Naive thymus-derived CD4-positive, alpha-beta T cell (primary cell): ENCODE measurements at regions not wholly inside any gene's neighbourhood (a gene's known extent, or its start where the extent isn't known, plus 50 kb on each side); places are given as distances from the start of the nearest gene placed in this dataset.

Source experiments
- ATAC-seq: fragments of 150-1000 bp; cut with Tn5 transposase; 2 replicates; pipeline ENCODE4 v1.10.0; 2021; ENCODE audit warnings: mild to moderate bottlenecking, moderate library complexity
- CTCF ChIA-PET: fragments of 350-600 bp; sonication (Branson Sonifier 250); formaldehyde crosslinking; loops from one replicate; lab custom pipeline; 2021; ENCODE audit warnings: antibody characterized with exemption; lab: Charles Lee
- POLR2A ChIA-PET: fragments of 350-600 bp; sonication (Branson Sonifier 250); formaldehyde crosslinking; loops from one replicate; lab custom pipeline; 2021; ENCODE audit warnings: antibody characterized with exemption, inconsistent platforms; lab: Charles Lee
- DNase-seq, 9 donors: peaks; one replicate each; pipeline versions ENCODE4 v3.0.0 to v3.0.0-alpha.2; 2020 to 2022; ENCODE audit warnings: mixed read lengths in 1 of 9
- H3K27ac ChIP-seq: one replicate; pipeline ENCODE4 v1.7.0; 2013; ENCODE audit warnings: mild to moderate bottlenecking, low read depth, low read length, moderate library complexity
- H3K27me3 ChIP-seq, 2 donors: one replicate each; pipeline ENCODE4 v1.7.0; 2013; ENCODE audit warnings: low read length in 2 of 2, mild to moderate bottlenecking in 2 of 2, moderate library complexity in 2 of 2; ENCODE audit not compliant: control insufficient read depth in 2 of 2, insufficient read depth in 2 of 2
- H3K36me3 ChIP-seq, 3 experiments: 1 replicate in 2 of 3; 2 replicates in 1 of 3; pipeline ENCODE4 v1.7.0; 2013; ENCODE audit warnings: low read length in 3 of 3, mild to moderate bottlenecking in 3 of 3, moderate library complexity in 1 of 3; ENCODE audit not compliant: insufficient read depth in 3 of 3, control insufficient read depth in 2 of 3
- H3K4me1 ChIP-seq, 2 donors: one replicate each; pipeline ENCODE4 v1.7.0; 2013; ENCODE audit warnings: low read length in 2 of 2, mild to moderate bottlenecking in 2 of 2, moderate library complexity in 1 of 2; ENCODE audit not compliant: control insufficient read depth in 2 of 2, insufficient read depth in 2 of 2
- H3K4me3 ChIP-seq: 2 replicates; pipeline ENCODE4 v1.7.0; 2013; ENCODE audit warnings: mild to moderate bottlenecking, low read length
- H3K9me3 ChIP-seq, 3 experiments: 1 replicate in 2 of 3; 2 replicates in 1 of 3; pipeline ENCODE4 v1.7.0; 2013; ENCODE audit warnings: low read length in 3 of 3; ENCODE audit not compliant: control insufficient read depth in 2 of 3
- H3K27ac Mint-ChIP-seq, 9 donors: one replicate each; pipeline ENCODE4 v1.8.0; 2020 to 2022; ENCODE audit warnings: mixed read lengths in 9 of 9, mild to moderate bottlenecking in 8 of 9, moderate library complexity in 5 of 9, inconsistent platforms in 2 of 9
- H3K27me3 Mint-ChIP-seq, 5 donors: one replicate each; pipeline ENCODE4 v1.8.0; 2021 to 2022; ENCODE audit warnings: mixed read lengths in 5 of 5, mild to moderate bottlenecking in 1 of 5
- H3K36me3 Mint-ChIP-seq, 5 donors: one replicate each; pipeline ENCODE4 v1.8.0; 2020 to 2022; ENCODE audit warnings: mixed read lengths in 5 of 5, mild to moderate bottlenecking in 3 of 5, inconsistent platforms in 1 of 5
- H3K4me1 Mint-ChIP-seq, 7 donors: one replicate each; pipeline ENCODE4 v1.8.0; 2020 to 2022; ENCODE audit warnings: mixed read lengths in 7 of 7, mild to moderate bottlenecking in 3 of 7, inconsistent platforms in 1 of 7
- H3K4me3 Mint-ChIP-seq, 10 donors: one replicate each; pipeline ENCODE4 v1.8.0; 2020 to 2022; ENCODE audit warnings: mild to moderate bottlenecking in 10 of 10, mixed read lengths in 10 of 10, moderate library complexity in 6 of 10, inconsistent platforms in 2 of 10
- H3K9me3 Mint-ChIP-seq, 11 donors: one replicate each; pipeline ENCODE4 v1.8.0; 2020 to 2022; ENCODE audit warnings: mixed read lengths in 11 of 11, mild to moderate bottlenecking in 4 of 11, inconsistent platforms in 1 of 11, moderate library complexity in 1 of 11
- intact Hi-C, 2 donors: fragments of 100-400 bp; cut with micrococcal nuclease; formaldehyde crosslinking; loops; one replicate each; pipeline ENCODE4 v1.15.1; 2023

- Mint-ChIP-seq H3K4me1 (no peaks in the 10 kb centered on the region), H3K27ac (no peak overlapping the region), H3K4me3 (no peak overlapping the region), H3K36me3 (no peaks in the 10 kb centered on the region), H3K27me3 (no peaks in the 10 kb centered on the region), H3K9me3 (peaks cover 0 to 30% (median 7%) of the 10 kb centered on the region in 11 donors)
- intact Hi-C loops, result no loop called here
- Histone ChIP-seq H3K4me3 (no peak overlapping the region), H3K27ac (no peak overlapping the region), H3K9me3 (no peaks in the 10 kb centered on the region), H3K4me1 (no peaks in the 10 kb centered on the region), H3K27me3 (no peaks in the 10 kb centered on the region), H3K36me3 (no peaks in the 10 kb centered on the region)
- CTCF ChIA-PET, result no interaction called here
- POLR2A ChIA-PET, result no interaction called here
- DNase-seq (no peak), ATAC-seq (no peak)
Measured at GRCh38 chr14:27688841-27689444, 1077.6 kb upstream of the FOXG1 start.

GRCh38 chr14:27712364-27712763 is 1054.2 kb upstream of the FOXG1 start:
- H3K9me3 Mint-ChIP-seq, result peaks cover 12 to 49% (median 25%) of the 10 kb centered on the region in 11 donors
- no peak overlapping the region for H3K4me3 ChIP-seq
- no peaks in the 10 kb centered on the region for H3K4me1 Mint-ChIP-seq
- H3K9me3 ChIP-seq, result peaks cover 0 to 5% (median 0%) of the 10 kb centered on the region in 3 experiments
- H3K27me3 ChIP-seq, result no peaks in the 10 kb centered on the region
- H3K27ac ChIP-seq, result no peak overlapping the region
- DNase-seq (no peak), ATAC-seq (no peak)
- no peaks in the 10 kb centered on the region for H3K4me1 ChIP-seq
- H3K27me3 Mint-ChIP-seq, result no peaks in the 10 kb centered on the region
- ChIA-PET CTCF (no interaction called here), POLR2A (no interaction called here)
- intact Hi-C loops, result no loop called here
- peaks cover 0 to 5% (median 0%) of the 10 kb centered on the region in 5 donors for H3K36me3 Mint-ChIP-seq
- H3K36me3 ChIP-seq, result no peaks in the 10 kb centered on the region
- H3K27ac Mint-ChIP-seq, result no peak overlapping the region
- H3K4me3 Mint-ChIP-seq, result no peak overlapping the region

GRCh38 chr14:27715561-27715960 is 1051.0 kb upstream of the FOXG1 start:
- DNase-seq (no peak), ATAC-seq (no peak)
- intact Hi-C loops, result no loop called here
- Histone ChIP-seq H3K27me3 (no peaks in the 10 kb centered on the region), H3K4me1 (no peaks in the 10 kb centered on the region), H3K27ac (no peak overlapping the region), H3K4me3 (no peak overlapping the region), H3K36me3 (no peaks in the 10 kb centered on the region), H3K9me3 (peaks cover 0 to 5% (median 0%) of the 10 kb centered on the region in 3 experiments)
- CTCF ChIA-PET, result no interaction called here
- Mint-ChIP-seq H3K4me1 (no peaks in the 10 kb centered on the region), H3K4me3 (no peak overlapping the region), H3K27ac (no peak overlapping the region), H3K27me3 (no peaks in the 10 kb centered on the region), H3K9me3 (peaks cover 13 to 47% (median 30%) of the 10 kb centered on the region in 11 donors), H3K36me3 (peaks cover 0 to 5% (median 0%) of the 10 kb centered on the region in 5 donors)
- POLR2A ChIA-PET, result no interaction called here

GRCh38 chr14:27721760-27722159 is 1044.8 kb upstream of the FOXG1 start:
- no peaks in the 10 kb centered on the region for H3K36me3 ChIP-seq
- POLR2A ChIA-PET, result no interaction called here
- no peak overlapping the region for H3K4me3 Mint-ChIP-seq
- no peak for DNase-seq
- no peaks in the 10 kb centered on the region for H3K27me3 Mint-ChIP-seq
- intact Hi-C loops, result no loop called here
- no peaks in the 10 kb centered on the region for H3K9me3 ChIP-seq
- H3K4me1 ChIP-seq, result no peaks in the 10 kb centered on the region
- H3K27ac ChIP-seq, result no peak overlapping the region
- CTCF ChIA-PET, result no interaction called here
- peaks cover 1 to 40% (median 25%) of the 10 kb centered on the region in 11 donors for H3K9me3 Mint-ChIP-seq
- H3K4me3 ChIP-seq, result no peak overlapping the region
- H3K4me1 Mint-ChIP-seq, result no peaks in the 10 kb centered on the region
- no peak for ATAC-seq
- H3K27ac Mint-ChIP-seq, result no peak overlapping the region
- no peaks in the 10 kb centered on the region for H3K27me3 ChIP-seq
- no peaks in the 10 kb centered on the region for H3K36me3 Mint-ChIP-seq

GRCh38 chr14:27725482-27725881 is 1041.1 kb upstream of the FOXG1 start:
- Mint-ChIP-seq H3K4me1 (no peaks in the 10 kb centered on the region), H3K27ac (no peak overlapping the region), H3K27me3 (no peaks in the 10 kb centered on the region), H3K36me3 (no peaks in the 10 kb centered on the region), H3K9me3 (peaks cover under 1 to 40% (median 10%) of the 10 kb centered on the region in 11 donors), H3K4me3 (no peak overlapping the region)
- Histone ChIP-seq H3K4me1 (no peaks in the 10 kb centered on the region), H3K36me3 (no peaks in the 10 kb centered on the region), H3K27me3 (no peaks in the 10 kb centered on the region), H3K27ac (no peak overlapping the region), H3K9me3 (no peaks in the 10 kb centered on the region), H3K4me3 (no peak overlapping the region)
- ChIA-PET POLR2A (no interaction called here), CTCF (no interaction called here)
- no peak for DNase-seq
- intact Hi-C loops, result no loop called here
- ATAC-seq, result no peak

- Mint-ChIP-seq H3K27me3 (no peaks in the 10 kb centered on the region), H3K27ac (no peak overlapping the region), H3K4me1 (no peaks in the 10 kb centered on the region), H3K9me3 (peaks cover under 1 to 25% (median 4%) of the 10 kb centered on the region in 11 donors), H3K36me3 (no peaks in the 10 kb centered on the region), H3K4me3 (no peak overlapping the region)
- no peaks in the 10 kb centered on the region for H3K9me3 ChIP-seq
- no peaks in the 10 kb centered on the region for H3K36me3 ChIP-seq
- H3K27ac ChIP-seq, result no peak overlapping the region
- ATAC-seq, result no peak
- H3K4me1 ChIP-seq, result no peaks in the 10 kb centered on the region
- no peak for DNase-seq
- ChIA-PET CTCF (no interaction called here), POLR2A (no interaction called here)
- H3K4me3 ChIP-seq, result no peak overlapping the region
- intact Hi-C loops, result no loop called here
- no peaks in the 10 kb centered on the region for H3K27me3 ChIP-seq
Measured at GRCh38 chr14:27727251-27727770, 1039.3 kb upstream of the FOXG1 start.

GRCh38 chr14:27730204-27730603 is 1036.4 kb upstream of the FOXG1 start:
- Mint-ChIP-seq H3K36me3 (no peaks in the 10 kb centered on the region), H3K4me1 (no peaks in the 10 kb centered on the region), H3K9me3 (peaks cover 0 to 22% (median 8%) of the 10 kb centered on the region in 11 donors), H3K4me3 (no peak overlapping the region), H3K27me3 (no peaks in the 10 kb centered on the region), H3K27ac (no peak overlapping the region)
- no peak overlapping the region for H3K4me3 ChIP-seq
- no peaks in the 10 kb centered on the region for H3K36me3 ChIP-seq
- no peaks in the 10 kb centered on the region for H3K27me3 ChIP-seq
- intact Hi-C loops, result no loop called here
- ChIA-PET CTCF (no interaction called here), POLR2A (no interaction called here)
- no peaks in the 10 kb centered on the region for H3K9me3 ChIP-seq
- ATAC-seq, result no peak
- H3K27ac ChIP-seq, result no peak overlapping the region
- H3K4me1 ChIP-seq, result no peaks in the 10 kb centered on the region
- DNase-seq, result no peak
